Fibroblast of skin of back (primary cell): ENCODE measurements at regions not wholly inside any gene's neighbourhood (a gene's known extent, or its start where the extent isn't known, plus 50 kb on each side); places are given as distances from the start of the nearest gene placed in this dataset.

ENCODE experiments used
- DNase-seq: peaks from one replicate; pipeline ENCODE4 v3.0.0-alpha.2; 2013

DNA sequence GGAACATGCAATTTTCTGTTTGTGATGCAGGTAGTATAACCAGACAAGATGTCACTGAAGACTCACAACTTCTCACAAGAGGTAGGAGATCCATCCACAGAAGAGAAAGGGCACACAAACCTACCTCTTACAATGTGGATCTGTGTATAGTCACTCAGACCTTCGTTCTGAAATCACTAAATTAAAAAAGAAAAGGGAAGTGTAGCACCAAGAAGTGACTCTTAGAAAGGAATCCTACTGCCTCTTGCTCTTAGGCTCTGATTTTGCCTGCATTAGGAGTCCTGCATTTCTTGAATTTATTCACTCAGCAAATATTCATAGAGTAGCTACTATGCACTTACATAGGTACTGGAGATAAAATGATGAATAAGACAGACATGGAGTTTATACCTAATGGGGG is 347.6 kb downstream of the BMP4 start:
- no peak for DNase-seq

DNA sequence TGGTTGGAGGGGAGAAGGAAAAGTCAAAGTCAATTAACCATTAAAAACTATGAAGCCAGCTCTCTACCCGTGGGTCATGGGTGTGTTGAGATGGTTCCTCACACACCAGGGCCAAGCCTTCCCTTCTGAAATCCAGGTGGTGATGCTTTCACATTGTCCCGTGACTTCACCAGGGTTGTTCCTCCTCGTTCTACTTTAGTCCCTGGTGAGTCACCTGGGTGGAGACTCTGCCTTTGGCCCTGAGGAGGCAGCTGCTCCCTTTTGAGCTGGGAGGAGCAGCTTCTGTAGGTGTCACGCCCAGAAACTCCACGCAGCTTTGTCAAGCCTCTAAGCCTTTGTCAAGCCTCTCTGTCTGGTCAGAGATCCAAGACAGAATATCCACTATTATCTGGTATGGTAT is 348.3 kb downstream of the BMP4 start:
- no peak for DNase-seq

DNA sequence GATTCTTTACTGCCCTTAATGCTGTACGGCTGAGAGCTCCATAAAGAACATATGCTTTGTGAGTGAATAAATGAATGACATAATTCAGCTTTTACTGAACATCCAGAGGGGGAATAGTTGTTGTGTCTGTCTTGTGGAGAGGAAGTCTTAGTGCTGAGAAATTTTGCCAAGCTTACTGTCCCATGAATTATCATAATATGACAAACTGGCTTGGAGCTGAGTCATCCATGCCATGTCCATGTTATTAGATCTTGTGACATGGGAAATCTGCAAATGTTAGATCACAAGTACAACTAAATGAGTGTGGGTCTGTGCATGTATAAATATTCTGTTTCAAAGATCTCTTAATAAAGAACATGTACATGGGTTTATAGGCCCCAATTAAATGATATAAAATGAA is 350.4 kb downstream of the BMP4 start:
- DNase-seq: peak; percentile 47

DNA sequence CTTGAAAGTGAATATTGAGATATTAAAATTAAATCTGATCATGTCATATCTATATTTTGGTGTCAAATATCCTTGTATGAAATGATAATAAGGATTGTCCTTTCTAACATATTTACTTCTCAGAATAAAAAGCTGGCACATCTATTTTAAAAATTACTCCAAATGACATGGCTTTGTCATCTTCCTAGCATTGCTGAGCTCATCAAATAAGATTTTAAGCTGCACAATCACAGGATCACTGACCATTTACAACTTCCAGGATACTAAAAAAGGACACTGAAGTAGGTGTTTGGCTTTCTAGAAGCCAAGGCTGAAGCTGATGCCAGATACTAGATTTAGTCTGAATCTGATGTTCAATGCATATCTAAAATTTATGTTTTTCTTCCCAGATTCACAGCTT is 351.1 kb downstream of the BMP4 start:
- DNase-seq: no peak

DNA sequence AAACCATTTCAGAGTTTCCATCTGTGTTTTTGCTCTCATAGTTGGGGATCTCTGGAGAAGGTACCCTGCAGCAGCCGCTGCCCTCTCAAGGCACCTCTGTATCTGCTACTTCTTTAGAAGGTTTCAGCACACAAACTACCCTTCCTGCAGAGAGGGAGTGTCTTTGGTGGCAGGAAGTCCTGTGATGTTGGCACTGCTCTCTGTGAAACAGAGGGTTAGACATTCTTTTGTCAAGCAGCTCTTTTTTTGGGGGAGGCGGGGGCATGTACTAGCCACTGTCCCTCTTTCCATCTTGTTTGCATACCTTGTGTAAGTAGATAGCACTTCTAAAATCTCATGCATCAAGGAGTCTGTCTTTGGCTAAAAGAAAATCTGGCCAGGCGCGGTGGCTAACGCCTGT is 352.6 kb downstream of the BMP4 start:
- DNase-seq: no peak

DNA sequence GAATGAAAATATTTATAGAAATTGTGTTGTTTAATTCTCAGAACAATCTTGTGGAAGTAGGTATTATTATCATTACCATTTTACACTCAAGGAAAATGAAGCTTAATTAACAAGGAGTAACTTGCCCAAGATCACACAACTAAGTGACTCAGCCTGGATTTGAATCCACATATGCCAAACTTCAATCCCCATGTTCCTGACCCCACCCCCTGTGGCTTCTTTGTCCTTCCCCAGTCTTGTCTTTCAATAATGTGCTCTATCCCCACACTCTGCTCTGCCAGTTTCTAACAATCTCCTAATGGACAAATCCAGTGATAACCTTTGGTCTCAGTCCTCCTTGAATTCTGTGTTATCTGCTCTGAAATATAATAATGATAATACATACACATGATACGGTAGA is 355.2 kb downstream of the BMP4 start:
- DNase-seq: no peak

DNA sequence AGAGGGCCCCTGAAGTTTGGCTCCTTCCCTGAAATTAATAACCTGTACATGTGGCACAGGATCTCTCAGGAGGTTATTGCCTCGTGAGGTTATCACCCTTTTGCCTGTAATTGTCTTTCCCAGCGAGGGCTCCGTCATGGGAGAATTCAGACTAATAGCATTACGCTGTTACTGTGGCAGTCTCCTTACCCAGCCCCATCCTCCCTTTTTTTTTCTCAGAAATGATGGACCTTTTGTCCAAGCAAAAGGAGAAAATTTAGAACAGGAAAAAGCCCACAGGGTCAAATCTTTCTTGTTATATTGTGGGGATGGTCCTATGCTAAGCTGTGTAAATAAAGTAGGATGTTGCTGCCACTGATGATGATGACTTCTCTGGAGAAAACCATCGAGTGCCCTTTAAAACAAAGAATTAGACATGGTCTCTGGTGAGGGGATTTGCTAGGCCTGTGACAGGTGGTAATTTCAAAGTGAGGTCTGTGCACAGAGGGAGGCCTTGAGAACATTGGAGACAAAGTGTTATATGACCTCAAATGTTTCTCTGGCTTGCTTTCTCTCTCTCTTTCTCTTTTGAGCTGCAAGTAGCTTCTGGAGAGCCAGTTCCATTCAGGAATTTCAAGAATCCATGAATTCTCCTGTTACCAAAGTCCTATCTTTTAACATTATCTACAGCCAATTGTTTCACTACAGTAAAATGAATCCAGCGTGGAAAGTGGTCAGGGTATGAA is 357.2 kb downstream of the BMP4 start:
- no peak for DNase-seq

DNA sequence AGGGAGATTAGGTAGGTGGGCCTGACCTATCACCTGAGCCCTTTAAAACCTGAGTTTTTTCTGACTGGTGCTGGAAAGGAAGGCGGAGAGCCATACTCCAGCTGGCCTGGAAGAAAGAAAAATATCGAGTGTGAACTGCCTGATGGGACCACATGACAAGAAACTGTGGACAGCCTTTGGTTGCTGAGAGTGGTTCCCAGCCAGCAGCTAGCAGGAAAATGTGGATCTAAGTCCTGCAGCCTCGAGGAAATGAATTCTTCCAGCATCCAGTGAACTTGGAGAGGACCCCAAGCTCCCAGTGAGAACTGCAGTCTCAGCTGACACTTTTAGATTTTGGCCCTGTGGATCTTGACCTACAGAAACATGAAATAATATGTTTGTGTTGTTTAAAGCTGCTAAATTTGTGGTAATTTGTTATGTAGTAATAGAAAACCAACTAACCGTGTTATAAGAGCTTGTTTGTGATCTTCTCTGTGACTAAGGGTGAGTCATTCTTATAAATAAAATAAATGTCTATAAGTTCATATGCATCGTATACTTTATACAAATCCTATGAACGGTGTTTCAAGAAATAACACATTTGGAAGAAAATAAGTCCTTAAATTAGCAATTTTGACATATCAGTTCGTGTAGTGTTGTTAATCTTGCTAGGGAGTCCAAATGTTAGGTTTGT is 359.6 kb downstream of the BMP4 start:
- DNase-seq: no peak

DNA sequence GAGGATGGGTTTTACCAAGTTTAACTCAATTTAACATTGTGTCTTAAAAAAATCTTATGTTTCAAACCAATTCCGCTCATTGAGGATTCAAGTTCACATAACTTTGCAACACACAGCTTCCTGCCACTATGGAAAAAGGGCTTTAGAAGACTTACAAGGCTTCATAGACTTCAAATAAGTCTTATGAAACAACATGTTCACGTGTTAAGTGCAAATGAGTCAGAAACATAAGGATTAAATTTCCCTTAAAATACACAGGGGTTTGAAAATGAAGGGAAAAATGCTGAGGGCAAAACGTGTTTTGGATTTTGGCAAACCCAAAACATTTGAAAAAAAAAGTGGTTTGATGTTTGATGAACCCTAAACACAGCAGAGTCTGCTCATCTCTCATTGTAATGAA is 364.8 kb downstream of the BMP4 start:
- peak; percentile 7 for DNase-seq

DNA sequence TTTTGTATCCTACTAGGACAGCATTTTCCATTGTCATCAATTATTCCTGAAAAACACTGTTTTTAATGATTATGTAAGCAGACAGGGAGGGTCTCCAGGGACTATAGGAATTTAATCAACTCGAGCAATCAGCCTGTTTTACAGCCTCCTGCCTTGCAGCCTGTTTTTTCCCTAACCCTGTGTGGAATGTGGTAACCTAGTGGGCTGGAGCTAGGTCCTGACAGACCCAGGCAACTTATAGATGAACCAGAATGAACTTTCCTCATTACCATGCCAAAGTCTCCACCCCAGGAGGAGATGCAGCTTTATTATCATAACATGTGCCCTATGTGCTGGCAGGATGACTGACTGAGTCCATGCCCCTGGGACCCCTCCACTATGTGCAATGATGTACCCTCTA is 375.1 kb downstream of the BMP4 start:
- DNase-seq: no peak

DNA sequence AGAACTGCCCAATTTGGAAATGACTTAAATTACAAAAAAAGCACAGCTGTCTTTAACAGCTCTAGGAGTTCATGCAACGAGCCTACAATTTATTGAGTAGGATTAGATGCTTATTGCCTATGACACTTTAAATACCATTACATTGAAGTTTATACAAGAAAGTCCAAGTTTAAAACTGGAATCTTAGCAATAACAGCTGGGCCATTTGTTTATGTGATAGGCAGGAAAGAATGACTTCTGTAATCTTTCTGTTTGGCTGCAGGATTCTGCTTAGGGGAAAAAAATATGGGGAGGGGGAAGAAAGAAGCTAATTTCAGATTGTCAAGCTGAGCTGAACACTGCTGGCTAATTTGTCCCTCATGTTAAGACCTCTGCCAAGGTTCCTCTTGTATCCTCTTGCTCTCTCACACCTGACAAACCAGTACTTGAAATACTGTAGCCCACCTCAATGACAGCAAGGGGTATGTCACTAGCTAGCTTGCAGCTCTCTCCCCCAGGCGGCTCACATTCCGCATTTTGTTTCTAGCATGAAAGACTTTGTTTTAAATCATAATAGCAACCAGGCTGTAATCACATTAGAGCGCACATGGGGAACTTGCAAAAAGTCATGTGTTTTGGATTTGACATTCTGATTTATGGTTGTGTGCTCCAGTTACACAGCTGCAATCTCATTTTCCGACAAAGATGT is 384.8 kb downstream of the BMP4 start:
- no peak for DNase-seq

DNA sequence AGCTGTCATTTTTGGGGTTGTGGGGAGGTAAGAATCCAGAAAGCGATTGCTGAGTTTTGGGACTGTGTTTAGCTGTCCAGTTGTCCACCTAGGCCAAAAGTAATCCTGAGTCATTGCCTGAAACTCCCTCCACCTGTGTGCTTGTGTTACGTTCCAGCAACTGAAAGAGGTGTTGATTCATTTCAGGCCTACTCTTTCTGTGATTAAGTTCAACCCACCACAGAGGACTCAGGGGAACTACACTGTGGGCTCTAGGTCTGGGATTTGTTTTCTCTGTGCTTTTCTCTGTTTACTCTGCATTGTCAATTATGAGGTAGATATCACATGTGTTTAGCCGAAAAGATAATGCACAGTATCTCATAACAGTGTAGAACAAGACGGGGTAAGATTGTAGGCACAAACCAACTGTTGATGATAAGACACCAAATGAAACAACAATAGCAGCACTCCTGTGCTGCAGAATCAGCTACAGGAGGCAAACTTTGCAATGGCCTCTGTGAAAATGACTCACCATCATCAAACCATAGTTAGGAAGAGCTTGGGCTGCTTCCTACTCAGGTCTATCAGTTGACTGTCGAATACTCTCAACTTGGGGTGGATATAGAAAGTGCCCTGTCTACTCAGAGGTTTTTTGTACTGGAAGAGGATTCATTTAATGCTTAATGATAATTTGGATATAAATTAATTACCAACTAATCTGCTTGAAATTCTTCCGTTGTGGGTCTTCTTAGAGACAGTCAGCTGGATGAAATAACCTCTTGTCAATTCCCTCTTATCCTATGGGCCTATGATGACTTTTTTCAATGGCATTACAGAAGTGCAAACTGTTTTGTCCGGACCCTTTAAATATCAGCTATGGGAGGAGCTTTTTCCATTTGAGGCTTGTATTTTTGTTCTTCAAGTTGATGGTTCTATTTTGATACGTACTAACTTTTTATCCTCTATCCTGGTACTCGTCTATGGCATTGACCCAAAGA is 385.9 kb downstream of the BMP4 start:
- DNase-seq: no peak

DNA sequence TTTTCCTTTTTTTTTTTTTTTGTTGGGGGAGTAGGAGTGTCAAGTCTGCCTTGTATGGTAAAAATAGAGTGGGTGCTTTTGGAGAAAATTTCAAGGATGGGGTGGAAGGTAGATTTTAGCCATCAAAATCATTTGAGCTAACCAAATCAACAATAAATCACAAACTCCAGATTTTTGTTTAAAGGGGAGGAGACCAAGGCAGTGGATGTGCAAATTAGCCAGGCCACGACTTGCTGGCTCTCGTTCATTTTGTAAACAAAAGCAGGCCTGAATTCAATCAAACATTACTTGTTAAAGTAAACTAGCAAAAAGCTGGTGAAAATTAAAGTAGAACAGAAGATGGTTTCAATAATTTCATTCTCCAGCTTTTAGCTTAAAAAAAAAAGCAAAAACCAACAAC is 387.2 kb downstream of the BMP4 start:
- no peak for DNase-seq

DNA sequence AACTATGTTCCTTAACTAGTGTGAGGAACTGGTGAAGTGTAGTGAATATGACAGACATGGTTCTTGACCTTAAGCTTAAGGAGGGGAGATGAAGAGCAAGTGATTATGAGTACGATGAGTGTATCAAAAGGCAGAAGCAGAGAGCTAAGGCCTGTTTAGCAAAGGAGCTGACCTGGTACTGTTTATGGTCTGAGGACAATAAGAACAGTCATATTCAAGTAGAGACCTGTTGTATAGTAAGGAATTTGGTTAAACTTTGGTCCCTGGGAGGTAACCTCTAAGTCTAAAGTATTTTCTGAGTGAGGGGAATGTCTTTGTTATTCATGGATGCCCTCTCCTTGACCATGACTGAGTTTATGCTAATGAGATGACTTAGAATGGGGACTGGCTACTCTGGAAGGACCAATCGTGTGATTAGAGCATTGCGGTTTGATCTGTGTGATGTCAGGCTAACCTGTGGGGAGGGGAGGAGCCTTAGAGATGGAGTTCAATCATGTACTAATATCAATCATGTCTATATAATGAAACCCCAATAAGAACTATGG is 389.3 kb downstream of the BMP4 start:
- no peak for DNase-seq

DNA sequence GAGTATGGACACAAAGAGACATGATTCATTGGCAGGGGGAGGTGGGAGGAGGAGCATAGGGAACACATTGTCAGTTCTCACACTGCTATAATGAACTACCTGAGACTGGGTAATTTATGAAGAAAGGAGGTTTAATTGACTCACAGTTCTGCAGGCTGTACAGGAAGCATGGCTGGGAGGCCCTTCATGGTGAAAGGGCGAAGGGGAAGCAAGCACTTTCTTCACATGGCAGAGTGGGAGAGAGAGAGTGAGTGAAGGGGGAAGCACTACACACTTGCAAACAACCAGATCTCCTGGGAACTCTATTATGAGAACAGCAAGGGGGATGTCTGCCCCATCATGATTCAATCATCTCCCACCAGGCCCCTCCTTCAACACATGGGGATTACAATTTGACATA is 391.8 kb downstream of the BMP4 start:
- no peak for DNase-seq

DNA sequence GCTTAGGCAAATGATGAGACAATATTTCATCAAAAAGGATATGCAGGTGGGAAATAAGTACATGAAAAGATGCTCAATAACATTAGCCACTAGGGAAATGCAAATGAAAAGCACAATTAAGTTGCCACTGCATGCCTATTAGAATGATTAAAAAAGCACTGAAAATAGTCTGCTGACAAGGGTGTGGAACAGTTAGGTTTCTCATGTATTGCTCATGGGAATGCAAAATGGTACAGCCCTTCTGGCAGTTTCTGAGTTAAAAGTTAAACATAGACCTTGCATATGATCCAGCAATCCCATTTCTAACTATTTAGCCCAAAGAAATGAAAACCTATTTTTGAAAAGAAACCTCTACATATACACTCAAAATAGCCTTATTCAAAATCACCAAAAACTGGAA is 393.0 kb downstream of the BMP4 start:
- no peak for DNase-seq

DNA sequence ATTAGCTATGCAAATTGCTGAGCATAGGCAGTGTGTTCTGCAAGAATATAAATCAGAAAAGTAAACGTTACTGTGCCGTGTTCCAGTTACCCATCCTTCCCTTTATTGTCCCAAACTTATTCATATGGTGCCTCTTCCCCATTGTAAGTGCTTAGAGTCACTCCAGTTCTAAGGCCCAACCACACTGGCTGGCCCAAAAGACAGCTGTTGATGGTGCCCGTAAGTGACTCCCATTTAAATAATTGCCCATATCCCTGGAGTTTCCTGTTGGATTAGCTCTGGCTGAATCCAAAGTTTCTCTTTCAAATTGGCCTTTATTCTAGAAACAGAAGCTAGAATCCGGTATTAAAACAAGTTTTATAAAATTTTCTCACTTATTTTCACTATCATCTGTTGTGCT is 400.1 kb upstream of the DDHD1 start:
- DNase-seq: no peak

DNA sequence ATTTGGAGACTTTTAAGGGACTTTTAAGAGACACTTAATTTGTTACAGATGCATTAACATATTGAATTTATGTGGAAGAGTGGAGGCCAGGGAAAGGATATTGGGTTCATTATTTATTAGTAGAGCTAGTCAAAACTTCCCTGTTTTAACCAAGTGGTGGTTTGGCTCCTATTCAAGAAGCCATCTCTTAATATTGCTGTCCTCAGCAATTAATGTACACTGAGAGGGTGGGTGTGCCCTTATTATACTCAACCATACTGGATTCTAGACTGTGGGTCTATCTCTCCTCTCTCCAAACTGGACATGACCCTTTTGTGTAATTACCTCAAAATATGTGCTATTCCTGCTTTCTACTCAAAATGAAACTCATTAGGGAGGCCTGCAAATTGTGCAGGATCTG is 398.7 kb upstream of the DDHD1 start:
- DNase-seq: no peak

DNA sequence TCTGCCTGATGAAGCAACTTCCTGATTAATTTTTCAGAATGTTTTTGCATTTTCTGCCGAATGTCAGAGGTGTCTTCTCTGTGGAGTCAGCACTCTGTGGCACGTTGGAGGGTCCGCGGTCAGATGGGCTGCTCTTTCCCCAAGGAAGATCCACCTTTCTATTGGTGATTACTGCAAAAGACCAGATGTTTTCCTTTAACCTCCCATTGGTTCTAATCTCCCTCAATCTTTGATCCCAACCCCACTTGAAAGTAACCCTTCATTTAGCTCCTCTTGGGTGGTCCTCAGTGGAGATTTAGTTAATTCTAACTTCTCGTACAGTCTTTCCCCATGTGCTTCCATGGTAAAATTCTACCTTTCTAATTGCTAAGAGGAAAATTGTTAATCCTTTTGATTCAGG is 397.7 kb upstream of the DDHD1 start:
- DNase-seq: no peak

DNA sequence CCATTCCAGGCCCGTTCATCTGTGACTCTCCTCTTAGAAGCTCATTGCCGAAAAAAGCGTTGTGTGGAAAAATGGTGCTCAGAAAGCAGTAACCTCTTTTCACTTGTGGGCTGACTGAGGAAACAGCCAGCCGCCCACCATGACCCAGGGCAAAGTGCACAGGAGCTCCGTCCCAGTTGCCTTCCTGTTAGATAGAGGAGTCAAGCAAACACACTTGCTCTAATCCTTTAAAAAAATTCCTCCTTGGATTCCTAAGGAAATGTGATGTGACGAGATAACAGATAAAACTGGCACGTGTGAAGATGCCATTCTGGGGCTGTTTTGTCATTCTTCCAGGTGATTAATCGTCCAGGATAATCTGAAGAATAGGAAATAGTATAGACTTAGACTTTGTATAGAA is 396.8 kb upstream of the DDHD1 start:
- no peak for DNase-seq

DNA sequence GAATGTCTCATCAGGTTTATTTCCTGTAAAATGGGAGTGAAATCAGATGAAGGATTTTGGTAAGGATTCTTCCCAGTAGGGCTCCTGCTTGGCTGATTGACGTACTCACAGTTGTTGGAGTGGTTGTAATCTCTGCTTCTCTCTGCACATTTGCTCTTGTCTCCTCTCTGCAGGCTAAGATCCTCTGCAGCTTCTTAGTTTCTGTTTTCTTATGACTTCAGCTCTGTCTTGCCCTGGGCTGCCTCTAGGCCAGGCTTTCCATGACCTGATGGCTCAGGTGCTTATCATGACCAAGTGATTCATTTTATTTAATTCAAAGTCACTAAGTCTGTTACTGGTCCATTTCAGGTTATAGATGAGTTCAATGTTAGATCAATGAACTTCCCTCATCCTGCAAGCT is 394.5 kb upstream of the DDHD1 start:
- no peak for DNase-seq

DNA sequence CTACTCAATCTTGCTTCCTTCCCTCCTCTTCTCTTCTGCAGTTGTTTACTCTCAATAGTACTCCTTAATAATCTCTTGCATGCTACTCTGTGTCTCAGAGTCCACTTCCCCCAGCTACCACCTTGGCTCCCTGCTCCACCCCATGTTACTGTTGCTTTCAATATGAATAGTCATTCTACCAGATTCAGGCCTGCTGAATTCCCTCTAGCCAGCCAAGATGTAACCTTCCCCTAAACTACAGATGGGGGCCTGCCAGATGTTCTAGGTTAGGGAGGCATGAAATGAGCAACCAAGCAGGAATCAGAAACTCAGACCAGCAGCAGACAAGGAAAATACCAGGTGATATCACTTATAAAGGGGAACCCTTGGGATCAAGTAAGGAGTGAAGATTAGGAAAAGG is 392.1 kb upstream of the DDHD1 start:
- DNase-seq: no peak

DNA sequence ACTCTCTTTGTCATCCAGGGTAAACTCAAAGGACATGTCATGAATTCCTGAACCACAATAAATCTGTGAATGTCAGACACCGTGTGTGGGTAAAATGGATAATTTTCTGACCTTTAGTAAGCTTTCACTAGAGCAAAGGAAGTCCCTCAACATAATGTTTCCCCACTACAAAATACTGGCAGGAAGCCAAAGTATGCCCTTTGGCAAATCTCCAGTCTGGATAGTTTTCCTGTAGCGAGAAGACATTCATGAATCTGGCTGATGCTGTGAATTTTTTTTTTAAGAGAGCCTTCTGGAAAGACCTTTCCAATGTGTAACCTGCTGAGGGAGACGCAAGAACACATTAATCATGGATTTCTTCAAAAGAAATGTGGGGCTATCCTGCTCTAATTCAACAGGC is 389.6 kb upstream of the DDHD1 start:
- peak; percentile 88 for DNase-seq
